IPS DF 6.9 (cell line): ENCODE measurements at regions not wholly inside any gene's neighbourhood (a gene's known extent, or its start where the extent isn't known, plus 50 kb on each side); places are given as distances from the start of the nearest gene placed in this dataset.

Source experiments
- DNase-seq: peaks from one replicate; pipeline ENCODE4 v3.0.0-alpha.2; 2013; ENCODE audit warnings: low read depth, low spot score
- H3K27ac ChIP-seq: one replicate; pipeline ENCODE4 v1.5.1; 2013; ENCODE audit warnings: low read length, control low read depth
- H3K27me3 ChIP-seq: 2 replicates; pipeline ENCODE4 v1.6.1; 2013; ENCODE audit warnings: mild to moderate bottlenecking, low read length; ENCODE audit not compliant: control insufficient read depth, insufficient read depth
- H3K36me3 ChIP-seq: 2 replicates; pipeline ENCODE4 v1.6.1; 2013; ENCODE audit warnings: low read length; ENCODE audit not compliant: control insufficient read depth, insufficient read depth
- H3K4me1 ChIP-seq: 2 replicates; pipeline ENCODE4 v1.6.1; 2013; ENCODE audit warnings: low read length; ENCODE audit not compliant: control insufficient read depth, insufficient read depth
- H3K4me3 ChIP-seq: 2 replicates; pipeline ENCODE4 v1.5.1; 2013; ENCODE audit warnings: mild to moderate bottlenecking, low read length
- H3K9me3 ChIP-seq: 2 replicates; pipeline ENCODE4 v1.6.1; 2013; ENCODE audit warnings: low read length, inconsistent platforms; ENCODE audit not compliant: control insufficient read depth, insufficient read depth
- WGBS: extraction: QIAGEN DNeasy Blood & Tissue Kit; methylation state at CpG from one replicate; pipeline ENCODE4 v1.1.7; 2013; ENCODE audit warnings: mixed read lengths, missing lambda C conversion rate; ENCODE audit not compliant: insufficient read length, insufficient coverage; 5-methylcytosine and 5-hydroxymethylcytosine counted together

DNA sequence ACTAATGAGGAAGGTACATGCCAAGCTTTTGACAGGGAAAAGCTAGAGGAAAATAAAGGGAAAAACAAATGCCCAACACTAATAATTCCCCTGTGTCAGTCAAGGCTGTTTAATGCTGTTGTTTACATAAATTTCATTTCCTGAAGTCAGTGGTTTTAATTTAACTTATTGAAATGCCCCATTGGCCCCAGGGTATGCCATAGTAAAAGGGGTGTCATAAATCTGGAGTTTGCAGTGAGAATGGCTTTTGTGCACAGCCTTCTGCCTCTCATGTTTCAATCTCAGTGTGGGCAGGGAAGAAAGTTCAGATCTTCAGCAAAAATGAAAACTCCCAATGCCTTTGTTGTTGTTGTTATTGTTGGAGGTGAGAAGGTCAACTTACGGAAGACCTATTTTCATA, 550.1 kb upstream of the DCC start:
- Histone ChIP-seq H3K36me3 (no peaks in the 10 kb centered on the region), H3K27ac (no peak overlapping the region), H3K4me3 (no peak overlapping the region), H3K4me1 (no peaks in the 10 kb centered on the region), H3K27me3 (no peaks in the 10 kb centered on the region), H3K9me3 (no peaks in the 10 kb centered on the region)
- WGBS = no CpG with 5 or more reads among the region's 1 CpG
- DNase-seq = no peak

GRCh38 chr18:51801514-51801913, 538.5 kb upstream of the DCC start:
- H3K4me1 ChIP-seq = no peaks in the 10 kb centered on the region
- H3K9me3 ChIP-seq = no peaks in the 10 kb centered on the region
- no CpG with 5 or more reads among the region's 1 CpG for WGBS
- H3K4me3 ChIP-seq = no peak overlapping the region
- H3K27me3 ChIP-seq = no peaks in the 10 kb centered on the region
- H3K27ac ChIP-seq = no peak overlapping the region
- no peak for DNase-seq
- no peaks in the 10 kb centered on the region for H3K36me3 ChIP-seq

GRCh38 chr18:51802569-51803428, 537.2 kb upstream of the DCC start:
- Histone ChIP-seq H3K9me3 (no peaks in the 10 kb centered on the region), H3K27me3 (no peaks in the 10 kb centered on the region), H3K4me1 (no peaks in the 10 kb centered on the region), H3K27ac (no peak overlapping the region), H3K36me3 (no peaks in the 10 kb centered on the region), H3K4me3 (no peak overlapping the region)
- no peak for DNase-seq
- no CpG with 5 or more reads among the region's 4 CpGs for WGBS

DNA sequence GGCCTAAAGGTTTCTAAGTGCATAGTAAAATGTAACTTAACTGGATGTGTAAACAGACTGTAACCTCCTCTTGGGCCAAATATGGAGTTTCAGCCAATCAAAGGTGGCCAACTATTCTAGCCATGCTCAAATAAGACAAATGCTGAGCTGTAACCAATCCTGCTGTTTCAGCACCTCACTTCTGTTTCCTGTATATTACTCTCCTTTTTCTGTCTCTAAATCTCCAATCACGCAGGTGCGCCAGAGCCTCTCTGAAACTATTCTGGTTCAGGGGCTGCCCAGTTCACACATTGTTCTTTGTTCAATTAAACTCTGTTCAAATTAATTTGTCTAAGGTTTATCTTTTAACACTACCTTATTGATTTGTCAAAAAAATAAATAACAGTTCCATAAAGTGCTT, 532.7 kb upstream of the DCC start:
- Histone ChIP-seq H3K4me3 (no peak overlapping the region), H3K27me3 (no peaks in the 10 kb centered on the region), H3K36me3 (no peaks in the 10 kb centered on the region), H3K4me1 (no peaks in the 10 kb centered on the region), H3K9me3 (no peaks in the 10 kb centered on the region), H3K27ac (no peak overlapping the region)
- no peak for DNase-seq
- no CpG with 5 or more reads among the region's 2 CpGs for WGBS

DNA sequence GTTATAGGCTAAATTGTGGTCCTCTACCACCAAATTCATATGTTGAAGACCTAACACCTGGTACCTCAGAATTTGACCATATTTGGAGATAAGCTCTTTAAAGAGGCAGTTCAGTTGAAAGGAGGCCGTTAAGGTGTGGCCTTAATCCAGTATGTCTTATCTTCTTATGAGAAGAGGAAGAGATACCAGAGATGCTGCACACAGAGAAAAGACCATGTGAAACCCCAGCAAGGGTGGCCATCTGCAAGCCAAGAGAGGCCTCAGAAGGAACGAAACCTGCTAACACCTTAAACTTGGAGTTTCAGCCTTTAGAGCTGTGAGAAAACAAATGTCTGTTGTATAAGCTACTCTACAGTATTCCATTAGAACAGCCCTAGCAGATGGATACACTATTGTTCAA, 528.1 kb upstream of the DCC start:
- Histone ChIP-seq H3K36me3 (no peaks in the 10 kb centered on the region), H3K4me1 (no peaks in the 10 kb centered on the region), H3K4me3 (no peak overlapping the region), H3K27ac (no peak overlapping the region), H3K27me3 (no peaks in the 10 kb centered on the region), H3K9me3 (no peaks in the 10 kb centered on the region)
- DNase-seq = no peak
- no CpG with 5 or more reads among the region's 2 CpGs for WGBS

DNA sequence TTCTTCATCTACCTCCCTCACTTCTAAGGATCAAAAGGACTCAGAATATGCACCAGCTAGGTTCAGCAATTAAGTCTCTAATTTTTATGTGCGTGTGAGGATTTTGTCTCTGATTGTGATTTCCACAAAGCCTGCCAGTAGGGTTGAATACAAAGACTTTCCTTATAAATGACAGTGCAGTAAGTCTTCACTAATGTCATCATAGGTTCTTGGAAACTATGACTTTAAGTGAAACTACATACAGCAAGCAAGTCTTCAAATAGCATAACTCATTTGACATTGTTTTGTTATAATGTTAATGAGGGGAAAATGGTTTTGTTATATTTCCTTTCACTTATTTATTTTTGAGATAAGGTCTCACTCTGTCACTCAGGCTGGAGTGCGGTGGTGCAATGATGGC, 526.3 kb upstream of the DCC start:
- H3K27ac ChIP-seq = no peak overlapping the region
- H3K27me3 ChIP-seq = no peaks in the 10 kb centered on the region
- WGBS = no CpG with 5 or more reads among the region's 2 CpGs
- DNase-seq = no peak
- H3K4me3 ChIP-seq = no peak overlapping the region
- no peaks in the 10 kb centered on the region for H3K36me3 ChIP-seq
- H3K9me3 ChIP-seq = no peaks in the 10 kb centered on the region
- no peaks in the 10 kb centered on the region for H3K4me1 ChIP-seq

- Histone ChIP-seq H3K4me3 (no peak overlapping the region), H3K36me3 (no peaks in the 10 kb centered on the region), H3K4me1 (no peaks in the 10 kb centered on the region), H3K27me3 (no peaks in the 10 kb centered on the region), H3K27ac (no peak overlapping the region), H3K9me3 (no peaks in the 10 kb centered on the region)
- no CpG with 5 or more reads among the region's 1 CpG for WGBS
- DNase-seq = no peak
Observed at GRCh38 chr18:51821610-51822009, 518.4 kb upstream of the DCC start.

DNA sequence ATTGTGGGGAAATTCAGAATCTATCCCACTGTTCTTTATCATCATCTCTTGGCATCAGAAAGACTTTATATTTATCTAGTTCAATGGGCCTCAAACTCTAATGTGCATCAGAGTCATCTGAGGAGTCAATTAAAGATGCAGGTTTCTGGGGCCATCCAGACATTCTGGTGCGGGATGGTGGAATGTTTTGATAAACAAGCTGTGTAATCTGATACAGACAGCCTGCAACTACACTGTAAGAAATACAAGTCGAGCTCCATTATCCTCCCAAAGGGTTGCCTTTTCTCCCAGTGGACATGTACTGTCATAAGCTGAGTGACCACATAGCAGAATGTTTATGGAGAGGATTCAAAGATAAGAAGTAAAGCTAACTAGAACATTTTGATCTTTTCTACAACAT, 515.3 kb upstream of the DCC start:
- Histone ChIP-seq H3K36me3 (no peaks in the 10 kb centered on the region), H3K4me3 (no peak overlapping the region), H3K4me1 (no peaks in the 10 kb centered on the region), H3K27ac (no peak overlapping the region), H3K27me3 (no peaks in the 10 kb centered on the region), H3K9me3 (no peaks in the 10 kb centered on the region)
- no peak for DNase-seq
- no CpG with 5 or more reads among the region's 2 CpGs for WGBS

DNA sequence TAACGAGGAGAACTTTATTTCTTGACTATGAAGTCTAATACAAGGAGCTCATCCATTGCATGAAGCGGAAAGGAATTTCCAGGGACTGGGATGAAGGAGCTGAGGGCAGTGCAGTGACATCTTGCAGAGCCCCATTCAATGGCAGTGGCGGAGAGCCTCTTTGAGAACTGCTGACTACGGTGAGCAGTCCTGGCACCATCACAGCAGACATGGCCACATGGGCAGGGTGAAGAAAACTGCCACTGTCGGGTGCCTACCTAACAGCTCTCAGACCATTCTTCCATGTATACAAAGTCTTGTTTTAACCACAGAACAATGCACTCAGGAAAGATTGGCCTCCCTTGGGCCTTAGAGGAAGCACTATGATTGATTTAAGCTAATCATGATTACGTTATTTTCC, 506.1 kb upstream of the DCC start:
- Histone ChIP-seq H3K9me3 (no peaks in the 10 kb centered on the region), H3K4me1 (no peaks in the 10 kb centered on the region), H3K27ac (no peak overlapping the region), H3K27me3 (no peaks in the 10 kb centered on the region), H3K4me3 (no peak overlapping the region), H3K36me3 (no peaks in the 10 kb centered on the region)
- WGBS = no CpG with 5 or more reads among the region's 6 CpGs
- no peak for DNase-seq

- no peak overlapping the region for H3K4me3 ChIP-seq
- H3K27ac ChIP-seq = no peak overlapping the region
- no peaks in the 10 kb centered on the region for H3K27me3 ChIP-seq
- no peaks in the 10 kb centered on the region for H3K4me1 ChIP-seq
- no CpG with 5 or more reads among the region's 2 CpGs for WGBS
- no peaks in the 10 kb centered on the region for H3K9me3 ChIP-seq
- no peak for DNase-seq
- no peaks in the 10 kb centered on the region for H3K36me3 ChIP-seq
Observed at GRCh38 chr18:51848702-51849101, 491.3 kb upstream of the DCC start.

DNA sequence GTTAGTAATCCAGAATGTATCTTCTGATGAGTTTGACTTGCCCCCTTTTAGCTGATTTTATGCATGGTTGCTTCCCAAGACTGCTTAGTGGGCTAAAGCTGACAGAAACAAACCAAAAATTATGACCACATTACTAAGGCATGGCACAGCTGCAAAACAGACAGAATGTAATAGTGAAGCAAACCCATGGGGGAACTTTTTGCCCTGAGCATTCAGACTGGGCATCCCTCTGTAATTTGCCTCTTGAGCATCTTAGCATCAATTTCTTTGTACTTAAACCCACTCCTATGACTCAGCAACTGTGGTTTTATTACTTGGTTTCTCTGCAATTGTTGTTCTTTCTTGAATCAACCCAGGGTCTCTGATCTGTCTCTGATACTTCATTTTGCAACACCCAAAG, 487.3 kb upstream of the DCC start:
- DNase-seq = no peak
- H3K27me3 ChIP-seq = no peaks in the 10 kb centered on the region
- no peak overlapping the region for H3K4me3 ChIP-seq
- H3K27ac ChIP-seq = no peak overlapping the region
- no peaks in the 10 kb centered on the region for H3K9me3 ChIP-seq
- H3K4me1 ChIP-seq = no peaks in the 10 kb centered on the region
- H3K36me3 ChIP-seq = no peaks in the 10 kb centered on the region
